Activated T-cell treated with anti-CD3 and anti-CD28 coated beads, Interleukin-2, amount 50 U/mL, for 48 hours (primary cell): ENCODE measurements at regions not wholly inside any gene's neighbourhood (a gene's known extent, or its start where the extent isn't known, plus 50 kb on each side); places are given as distances from the start of the nearest gene placed in this dataset.

Experiments used
- DNase-seq, 2 experiments: peaks; one replicate each; pipeline ENCODE4 v3.0.0-alpha.2; 2020

DNA sequence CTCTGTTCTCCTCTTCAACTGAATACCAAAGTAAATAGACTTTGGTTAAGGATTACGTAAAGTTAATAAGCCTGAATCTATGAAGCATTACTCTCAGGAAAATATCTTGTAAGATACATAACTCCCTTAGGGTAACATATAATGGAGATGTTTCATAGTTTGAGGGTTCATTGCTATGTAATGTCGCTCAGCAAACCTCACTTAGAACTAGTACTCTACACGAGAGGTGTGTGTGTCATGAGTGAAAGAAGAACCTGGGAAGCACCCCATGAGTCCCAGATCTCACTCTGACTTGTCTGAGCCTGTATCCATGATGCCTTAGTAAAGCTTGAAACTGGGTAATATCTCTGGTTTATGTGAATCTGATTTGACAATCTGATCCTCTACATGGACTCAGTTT lies 429.5 kb upstream of the ANO3 start:
- DNase-seq: no peak

- DNase-seq: no peak
Observed at GRCh38 chr11:25908726-25909125, 423.2 kb upstream of the ANO3 start.

GRCh38 chr11:25910086-25910485 lies 421.8 kb upstream of the ANO3 start:
- DNase-seq: no peak

- DNase-seq: no peak
Observed at GRCh38 chr11:25920356-25920755, 411.6 kb upstream of the ANO3 start.

DNA sequence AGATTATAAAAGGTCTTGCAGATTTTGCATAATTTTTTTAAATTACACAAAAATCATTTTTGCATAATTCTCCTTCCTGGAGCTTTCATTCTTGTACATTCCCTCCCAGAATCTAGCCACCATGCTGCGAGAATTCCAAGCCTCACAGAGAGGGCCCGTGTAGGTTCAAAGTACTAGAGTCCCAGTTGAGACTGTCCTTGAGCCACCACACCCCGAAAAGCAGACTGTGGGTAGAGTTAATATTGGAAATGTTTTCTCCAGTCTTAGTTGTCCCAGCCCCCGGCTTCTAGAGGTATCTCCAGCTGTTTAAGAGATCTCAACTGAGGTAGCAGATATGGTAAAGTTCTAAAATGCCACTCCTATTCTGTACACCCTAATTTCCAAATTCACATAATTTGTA lies 407.3 kb upstream of the ANO3 start:
- no peak for DNase-seq

- DNase-seq: no peak
Observed at GRCh38 chr11:25925359-25925758, 406.6 kb upstream of the ANO3 start.

DNA sequence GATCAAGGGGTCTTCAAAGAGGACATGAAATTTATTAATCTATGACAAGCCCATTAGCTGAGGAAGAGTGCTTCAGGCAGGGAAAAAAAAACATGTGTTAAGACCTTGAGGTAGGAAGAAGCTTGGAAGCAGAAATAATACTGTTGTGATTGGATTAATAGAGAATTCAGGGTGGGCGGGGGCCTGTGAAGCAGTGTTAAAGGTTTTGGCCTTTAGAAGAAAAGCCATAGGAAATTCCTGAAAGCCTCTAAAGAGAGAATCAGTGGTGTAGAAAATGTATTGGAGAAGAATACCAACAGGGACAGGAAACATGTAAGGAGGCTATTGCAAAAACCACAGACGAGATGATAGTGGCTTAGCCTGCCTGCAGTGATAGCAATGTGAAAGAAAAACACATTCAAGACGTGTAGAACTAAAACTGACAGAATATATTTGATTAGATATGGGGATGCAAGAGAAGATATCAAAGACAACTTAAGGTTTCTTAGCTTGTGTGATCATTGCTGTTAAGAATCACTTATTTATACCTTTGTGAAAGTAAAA lies 404.4 kb upstream of the ANO3 start:
- DNase-seq: no peak

- DNase-seq: no peak
Observed at GRCh38 chr11:25928076-25928475, 403.9 kb upstream of the ANO3 start.

DNA sequence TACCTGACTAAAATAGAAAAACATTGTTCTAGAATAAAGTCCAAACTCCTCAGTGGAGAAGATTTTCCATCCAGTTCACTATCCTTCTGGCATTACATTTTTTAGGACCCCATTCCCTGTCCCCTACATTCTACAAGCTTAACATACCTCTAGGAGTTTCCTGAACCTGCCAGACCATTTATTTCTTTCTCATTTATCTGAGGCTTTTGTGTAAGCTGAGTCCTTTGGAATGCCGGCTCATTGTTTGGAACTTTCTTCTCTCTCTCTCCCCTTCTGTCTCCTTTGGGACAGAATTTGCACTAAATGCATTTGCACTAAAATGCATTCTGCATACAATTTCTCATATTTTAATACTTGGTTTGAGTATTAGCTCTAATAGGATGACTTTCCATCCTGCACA lies 393.0 kb upstream of the ANO3 start:
- no peak for DNase-seq

GRCh38 chr11:25939691-25940090 lies 392.2 kb upstream of the ANO3 start:
- no peak for DNase-seq

- DNase-seq: no peak
Observed at GRCh38 chr11:25941353-25941752, 390.6 kb upstream of the ANO3 start.

GRCh38 chr11:25943031-25943430 lies 388.9 kb upstream of the ANO3 start:
- DNase-seq: no peak

GRCh38 chr11:25943777-25944661 lies 387.9 kb upstream of the ANO3 start:
- no peak for DNase-seq

DNA sequence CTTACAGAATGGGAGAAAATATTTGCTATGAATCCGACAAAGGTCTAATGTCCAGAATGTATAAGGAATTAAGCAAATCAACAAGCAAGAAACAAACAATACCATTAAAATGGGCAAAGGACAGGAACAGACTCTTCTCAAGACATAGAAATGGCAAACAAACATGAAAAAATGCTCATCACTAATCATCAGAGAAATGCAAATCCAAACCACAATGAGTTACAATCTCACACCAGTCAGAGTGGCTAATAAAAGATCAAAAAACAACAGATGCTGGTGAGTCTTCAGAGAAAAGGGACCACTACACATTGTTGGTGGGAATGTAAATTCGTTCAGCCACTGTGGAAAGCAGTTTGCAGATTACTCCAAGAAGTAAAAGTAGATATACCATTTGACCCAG lies 382.0 kb upstream of the ANO3 start:
- DNase-seq: no peak

DNA sequence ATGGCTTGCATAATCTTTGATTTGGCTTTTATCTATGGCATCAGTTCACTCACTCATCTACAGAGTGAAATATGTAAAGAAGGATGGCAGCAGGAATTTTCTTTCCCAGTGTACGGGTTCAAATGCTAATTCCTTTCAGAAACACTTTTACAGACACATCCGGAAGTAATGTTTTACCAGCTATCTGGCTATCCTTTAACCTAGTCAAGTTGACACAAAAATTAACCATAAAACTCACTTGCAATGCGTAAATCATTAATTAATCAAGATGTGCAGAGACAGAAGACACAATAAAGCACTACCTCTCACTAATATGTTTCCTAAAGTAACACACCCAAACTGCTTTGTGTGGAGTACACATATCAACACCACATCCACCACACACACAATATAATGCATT lies 378.9 kb upstream of the ANO3 start:
- DNase-seq: no peak

GRCh38 chr11:25958045-25958444 lies 373.9 kb upstream of the ANO3 start:
- DNase-seq: no peak

DNA sequence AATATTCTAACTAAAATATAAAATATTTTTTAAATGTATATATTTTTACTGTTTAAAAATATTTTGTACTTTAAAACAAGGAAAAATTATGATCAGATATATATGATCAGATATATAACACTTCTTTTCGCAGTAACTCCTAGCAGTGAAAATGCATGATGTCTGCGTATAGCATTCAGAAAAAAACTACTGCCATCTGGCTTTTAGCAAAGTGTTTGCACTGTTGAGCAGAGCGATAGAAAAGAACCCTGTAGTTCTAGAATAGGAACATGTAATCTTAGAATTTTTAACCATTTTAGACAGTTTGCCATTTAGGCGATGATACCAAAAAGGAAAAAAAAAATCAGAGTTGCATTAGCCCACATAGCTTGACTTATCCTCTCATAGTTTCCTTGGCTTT lies 370.4 kb upstream of the ANO3 start:
- no peak for DNase-seq

DNA sequence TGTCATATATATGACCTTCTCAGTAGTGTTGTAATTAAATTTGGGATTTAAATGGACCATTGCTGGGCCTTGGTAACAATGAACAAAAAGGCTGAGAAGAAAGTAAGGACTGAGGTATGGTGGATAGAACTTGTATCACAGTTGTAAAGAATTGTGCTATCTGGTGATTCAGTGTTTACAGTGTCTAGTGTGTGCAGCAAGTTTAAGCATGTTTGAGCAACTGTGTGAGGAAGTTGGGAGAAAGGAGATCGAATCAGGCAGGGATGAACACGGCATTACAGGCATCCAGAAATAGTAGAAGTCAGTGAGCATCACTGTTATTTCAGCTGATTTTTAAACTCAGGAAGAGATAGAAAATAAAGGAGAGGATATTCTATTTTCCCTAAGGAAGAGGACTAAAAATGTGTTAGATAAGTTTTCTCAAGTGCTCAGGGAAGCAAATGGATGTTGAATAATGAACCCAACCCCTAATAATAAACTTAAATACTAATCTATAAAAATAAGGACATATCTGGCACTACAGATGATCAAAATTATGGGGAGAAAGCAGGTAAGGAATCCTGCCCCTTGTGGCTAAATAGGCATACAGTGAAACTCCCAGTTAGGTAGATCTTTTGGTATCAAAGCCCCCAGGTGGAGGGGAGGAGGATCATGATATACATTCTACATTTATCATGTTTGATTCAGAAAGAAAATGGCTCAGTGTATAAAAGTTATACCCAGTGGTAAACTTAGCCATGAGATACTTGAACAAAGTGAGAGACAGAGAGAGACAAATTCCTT lies 361.0 kb upstream of the ANO3 start:
- DNase-seq: no peak

DNA sequence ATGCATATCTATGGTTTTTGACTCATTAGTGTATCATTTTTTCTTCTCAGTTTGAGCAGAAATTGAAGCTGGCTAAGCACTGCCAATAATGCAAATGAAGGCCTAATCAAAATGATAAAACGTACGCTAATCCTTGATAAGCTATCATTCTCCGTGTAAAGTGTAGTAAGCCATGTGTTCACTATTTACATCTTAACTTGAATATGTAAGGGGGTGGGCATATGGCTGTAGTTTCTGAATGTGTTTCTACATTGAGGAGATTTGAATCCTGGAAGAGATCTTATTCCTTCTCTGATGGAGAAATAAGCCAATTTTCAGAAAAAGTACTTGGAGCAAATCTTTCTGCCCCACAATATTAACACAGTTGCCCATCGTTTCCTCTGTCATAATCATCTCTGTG lies 351.8 kb upstream of the ANO3 start:
- no peak for DNase-seq

GRCh38 chr11:25981998-25982397 lies 349.9 kb upstream of the ANO3 start:
- DNase-seq: no peak

DNA sequence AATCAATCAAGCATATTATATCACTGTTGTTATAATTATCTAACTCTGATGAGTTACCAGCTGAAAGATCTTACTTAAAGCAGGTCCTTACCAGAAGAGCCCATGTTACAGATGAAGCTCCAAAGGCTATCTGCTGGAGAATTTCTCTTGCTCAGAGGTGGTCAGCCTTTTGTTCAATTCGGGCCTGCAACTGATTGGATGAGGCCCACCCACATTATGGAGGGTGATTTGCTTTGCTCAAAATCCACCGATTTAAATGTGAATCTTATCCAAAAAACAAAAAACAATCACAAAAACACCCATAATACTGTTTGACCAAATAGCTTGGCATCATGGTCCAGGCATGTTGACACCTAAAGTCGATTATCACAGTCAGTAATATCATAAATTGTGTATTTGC lies 348.6 kb upstream of the ANO3 start:
- no peak for DNase-seq

- DNase-seq: no peak
Observed at GRCh38 chr11:25988178-25988577, 343.8 kb upstream of the ANO3 start.

DNA sequence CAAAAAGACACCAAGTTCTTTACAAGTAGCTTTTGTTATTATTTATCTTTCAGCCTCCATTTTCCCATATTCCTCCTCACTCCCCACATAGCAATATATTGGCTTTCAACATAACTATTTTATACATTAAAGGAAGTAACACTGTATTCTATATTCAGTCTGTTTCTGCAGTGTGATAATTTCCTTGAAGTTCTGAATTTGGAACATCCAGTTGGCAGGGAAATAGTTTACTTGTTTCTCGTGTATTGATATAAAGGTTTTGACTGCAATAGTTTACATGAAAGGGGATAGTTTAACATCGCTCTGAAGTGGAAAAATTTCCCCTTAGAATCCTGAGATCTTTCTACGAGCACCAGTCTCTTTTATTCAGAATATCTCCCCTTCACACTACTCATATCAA lies 341.5 kb upstream of the ANO3 start:
- DNase-seq: no peak

DNA sequence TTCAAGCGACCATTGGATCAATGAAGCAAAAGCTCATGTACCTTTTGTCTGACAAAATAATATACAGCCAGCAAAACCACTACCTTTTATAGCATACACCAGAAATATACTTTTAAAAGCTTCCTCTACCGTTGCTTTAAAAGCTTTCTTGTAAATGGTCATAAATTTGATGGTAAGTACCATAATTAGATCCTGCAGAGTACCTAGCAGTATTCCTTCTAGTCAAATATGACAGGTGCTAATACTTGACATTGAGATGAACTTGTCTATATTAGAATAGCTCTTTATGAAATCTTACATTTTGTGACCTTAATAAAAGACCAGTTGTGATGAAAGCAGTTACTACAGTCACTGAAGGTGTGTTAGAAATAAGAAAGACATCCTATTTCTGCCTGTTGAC lies 340.5 kb upstream of the ANO3 start:
- DNase-seq: no peak
